Fibroblast of lung (primary cell): ENCODE measurements at regions not wholly inside any gene's neighbourhood (a gene's known extent, or its start where the extent isn't known, plus 50 kb on each side); places are given as distances from the start of the nearest gene placed in this dataset.

Experiments
- DNase-seq, 2 donors: peaks; one replicate each; pipeline versions ENCODE4 v3.0.0 to v3.0.0-alpha.2; 2010; ENCODE audit warnings: low read depth in 2 of 2
- H2AFZ ChIP-seq: 2 replicates; pipeline ENCODE4 v1.5.1; 2012; ENCODE audit warnings: low read length, control low read depth, inconsistent platforms
- H3K27ac ChIP-seq: 2 replicates; pipeline ENCODE4 v1.5.1; 2011; ENCODE audit warnings: low read length, control low read depth; ENCODE audit not compliant: insufficient read depth
- H3K27me3 ChIP-seq: 2 replicates; pipeline ENCODE4 v1.5.1; 2011; ENCODE audit warnings: mild to moderate bottlenecking, low read length; ENCODE audit not compliant: control insufficient read depth, insufficient read depth
- H3K36me3 ChIP-seq: 2 replicates; pipeline ENCODE4 v1.5.1; 2011; ENCODE audit warnings: low read length; ENCODE audit not compliant: control insufficient read depth, insufficient read depth
- H3K4me1 ChIP-seq: 2 replicates; pipeline ENCODE4 v1.5.1; 2011; ENCODE audit warnings: low read length; ENCODE audit not compliant: control insufficient read depth, insufficient read depth; ENCODE audit errors: extremely low read depth
- H3K4me2 ChIP-seq: 2 replicates; pipeline ENCODE4 v1.5.1; 2011; ENCODE audit warnings: low read length, control low read depth; ENCODE audit not compliant: insufficient read depth; ENCODE audit errors: extremely low read depth
- H3K4me3 ChIP-seq, 4 experiments: fragments of 200-600 bp in 1 of 4; sonication (generic) in 1 of 4; replicated peaks in 1 of 4; 2 replicates each; pipeline ENCODE4 v1.5.1; 2011 to 2016; ENCODE audit warnings: low read length in 4 of 4, low read depth in 3 of 4, mild to moderate bottlenecking in 3 of 4, control low read depth in 2 of 4, inconsistent platforms in 1 of 4, mixed read lengths in 1 of 4; ENCODE audit not compliant: insufficient read depth in 1 of 4; ENCODE audit errors: control extremely low read depth in 1 of 4
- H3K79me2 ChIP-seq: 2 replicates; pipeline ENCODE4 v1.5.1; 2012; ENCODE audit warnings: mild to moderate bottlenecking, low read length, inconsistent platforms; ENCODE audit not compliant: control insufficient read depth, insufficient read depth
- H3K9ac ChIP-seq: 2 replicates; pipeline ENCODE4 v1.5.1; 2011; ENCODE audit warnings: mild to moderate bottlenecking, low read length, control low read depth; ENCODE audit not compliant: insufficient read depth
- H3K9me3 ChIP-seq: 2 replicates; pipeline ENCODE4 v1.5.1; 2012; ENCODE audit warnings: low read depth, low read length; ENCODE audit not compliant: control insufficient read depth, insufficient read depth
- H4K20me1 ChIP-seq: 2 replicates; pipeline ENCODE4 v1.5.1; 2011; ENCODE audit warnings: low read length; ENCODE audit not compliant: control insufficient read depth, insufficient read depth; ENCODE audit errors: extremely low read depth
- EZH2 ChIP-seq: IDR thresholded peaks from 2 replicates; pipeline ENCODE4 v1.5.1; 2012; ENCODE audit warnings: low read length, control low read depth, mild to moderate bottlenecking; ENCODE audit errors: missing control alignments
- TF ChIP-seq, protein P1 (sequence below), 2 donors: IDR thresholded peaks in 1 of 2; conservative IDR thresholded peaks in 1 of 2; 1 replicate in 1 of 2; 2 replicates in 1 of 2; pipeline ENCODE4 v1.5.1; 2011 to 2012; ENCODE audit warnings: low read length in 2 of 2, control low read depth in 1 of 2, inconsistent platforms in 1 of 2, low read depth in 1 of 2, mild to moderate bottlenecking in 1 of 2

DNA sequence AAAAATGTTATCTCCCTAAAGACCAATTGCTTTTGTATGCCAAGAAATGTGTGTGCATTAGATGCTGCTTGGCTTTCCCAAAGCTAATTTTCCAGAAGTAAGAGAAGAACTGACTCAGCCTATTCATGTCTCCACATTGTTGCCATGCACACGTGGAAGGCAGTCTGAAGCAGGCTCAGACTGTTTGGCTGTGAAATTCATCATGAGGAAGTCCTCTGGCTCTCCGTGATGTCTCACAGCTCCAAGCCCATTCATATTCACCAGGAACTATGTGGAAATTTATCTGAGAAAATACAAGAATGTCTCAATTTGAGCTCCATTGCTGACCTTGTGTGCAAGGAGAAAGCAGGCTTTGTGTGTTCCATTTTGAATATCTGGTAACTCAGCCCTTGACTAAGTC, 1022.2 kb upstream of the GJE1 start:
- H3K9ac ChIP-seq = no peak overlapping the region
- H3K9me3 ChIP-seq = no peaks in the 10 kb centered on the region
- no peaks in the 10 kb centered on the region for H4K20me1 ChIP-seq
- peak overlapping the region; percentile 55 for H2AFZ ChIP-seq
- no peaks in the 10 kb centered on the region for H3K4me1 ChIP-seq
- H3K79me2 ChIP-seq = no peaks in the 10 kb centered on the region
- no peaks in the 10 kb centered on the region for H3K36me3 ChIP-seq
- no peak overlapping the region for H3K4me3 ChIP-seq
- peak in 1 of 2 donors; percentile 84 for DNase-seq
- H3K27me3 ChIP-seq = no peaks in the 10 kb centered on the region
- no peak overlapping the region for H3K27ac ChIP-seq
- TF ChIP-seq EZH2 = no peak
- TF ChIP-seq, protein P1, sequence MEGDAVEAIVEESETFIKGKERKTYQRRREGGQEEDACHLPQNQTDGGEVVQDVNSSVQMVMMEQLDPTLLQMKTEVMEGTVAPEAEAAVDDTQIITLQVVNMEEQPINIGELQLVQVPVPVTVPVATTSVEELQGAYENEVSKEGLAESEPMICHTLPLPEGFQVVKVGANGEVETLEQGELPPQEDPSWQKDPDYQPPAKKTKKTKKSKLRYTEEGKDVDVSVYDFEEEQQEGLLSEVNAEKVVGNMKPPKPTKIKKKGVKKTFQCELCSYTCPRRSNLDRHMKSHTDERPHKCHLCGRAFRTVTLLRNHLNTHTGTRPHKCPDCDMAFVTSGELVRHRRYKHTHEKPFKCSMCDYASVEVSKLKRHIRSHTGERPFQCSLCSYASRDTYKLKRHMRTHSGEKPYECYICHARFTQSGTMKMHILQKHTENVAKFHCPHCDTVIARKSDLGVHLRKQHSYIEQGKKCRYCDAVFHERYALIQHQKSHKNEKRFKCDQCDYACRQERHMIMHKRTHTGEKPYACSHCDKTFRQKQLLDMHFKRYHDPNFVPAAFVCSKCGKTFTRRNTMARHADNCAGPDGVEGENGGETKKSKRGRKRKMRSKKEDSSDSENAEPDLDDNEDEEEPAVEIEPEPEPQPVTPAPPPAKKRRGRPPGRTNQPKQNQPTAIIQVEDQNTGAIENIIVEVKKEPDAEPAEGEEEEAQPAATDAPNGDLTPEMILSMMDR (conservative IDR thresholded peaks at IDR 0.05 in 1 of 2, IDR thresholded peaks at IDR 0.05 in 1 of 2; ENCODE audit: low read depth in 1 of 2, low read length in 2 of 2) = no peak
- H3K4me2 ChIP-seq = no peak overlapping the region

DNA sequence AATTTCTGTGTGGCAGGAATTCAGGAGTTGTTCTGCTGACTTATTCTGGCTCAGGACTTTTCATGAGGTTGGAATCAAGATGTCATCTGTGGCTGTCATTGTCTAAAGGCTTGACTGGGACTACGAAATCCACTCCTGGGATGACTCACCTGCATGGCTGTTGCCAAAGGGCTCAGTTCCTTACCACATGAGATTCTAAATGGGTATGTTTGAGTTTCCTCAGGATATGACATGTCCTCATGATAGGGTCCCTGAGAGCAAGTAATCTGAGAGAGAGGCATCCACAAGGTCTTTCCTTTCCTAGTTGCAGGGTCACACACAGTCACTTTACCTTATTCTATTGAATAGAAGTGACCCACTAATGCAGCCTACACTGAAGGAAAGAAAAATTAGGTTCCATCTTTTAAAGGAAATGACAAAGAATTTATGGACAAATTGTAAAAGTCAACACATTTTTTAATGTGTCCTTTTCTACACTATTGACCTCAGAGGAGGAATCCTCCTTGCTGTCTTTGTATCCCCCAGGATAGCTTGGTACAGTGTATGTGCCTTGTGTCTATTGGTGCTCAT, 1025.0 kb upstream of the GJE1 start:
- no peaks in the 10 kb centered on the region for H3K9me3 ChIP-seq
- H3K4me1 ChIP-seq = no peaks in the 10 kb centered on the region
- no peaks in the 10 kb centered on the region for H3K79me2 ChIP-seq
- TF ChIP-seq EZH2 = no peak
- TF ChIP-seq, protein P1 (conservative IDR thresholded peaks at IDR 0.05 in 1 of 2, IDR thresholded peaks at IDR 0.05 in 1 of 2; ENCODE audit: low read depth in 1 of 2, low read length in 2 of 2) = no peak
- no peaks in the 10 kb centered on the region for H3K27me3 ChIP-seq
- H3K27ac ChIP-seq = no peak overlapping the region
- DNase-seq = peak in 1 of 2 donors; percentile 76
- H3K9ac ChIP-seq = no peak overlapping the region
- H3K36me3 ChIP-seq = no peaks in the 10 kb centered on the region
- H3K4me2 ChIP-seq = no peak overlapping the region
- no peaks in the 10 kb centered on the region for H4K20me1 ChIP-seq
- H3K4me3 ChIP-seq = no peak overlapping the region
- peak overlapping the region; percentile 45 for H2AFZ ChIP-seq

DNA sequence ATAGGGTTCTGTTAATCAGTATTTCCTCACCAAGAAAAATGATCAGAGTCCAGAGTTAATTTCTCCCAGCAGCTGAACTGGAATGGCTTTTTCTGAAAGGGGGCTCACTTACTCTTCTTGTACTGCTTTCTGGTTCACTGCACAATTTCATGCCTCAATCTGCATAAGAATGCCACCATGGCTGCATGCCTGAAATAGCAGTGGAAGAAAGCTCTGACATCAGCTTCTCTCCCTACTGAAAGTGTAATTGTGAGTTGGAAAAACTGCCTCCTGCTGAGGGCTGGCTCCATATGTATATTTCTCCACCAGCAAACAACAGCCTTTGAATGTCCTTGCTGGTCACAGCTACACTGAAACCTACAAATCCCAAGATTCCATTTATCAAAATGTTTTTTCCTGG, 1027.2 kb upstream of the GJE1 start:
- Histone ChIP-seq H2AFZ (peak overlapping the region; percentile 3), H3K27ac (no peak overlapping the region), H3K9ac (no peak overlapping the region), H3K9me3 (no peaks in the 10 kb centered on the region), H3K27me3 (no peaks in the 10 kb centered on the region), H3K79me2 (no peaks in the 10 kb centered on the region), H3K4me1 (no peaks in the 10 kb centered on the region), H3K4me3 (no peak overlapping the region), H3K4me2 (no peak overlapping the region), H3K36me3 (no peaks in the 10 kb centered on the region), H4K20me1 (no peaks in the 10 kb centered on the region)
- TF ChIP-seq, protein P1 (conservative IDR thresholded peaks at IDR 0.05 in 1 of 2, IDR thresholded peaks at IDR 0.05 in 1 of 2; ENCODE audit: low read depth in 1 of 2, low read length in 2 of 2) = no peak
- TF ChIP-seq EZH2 = no peak
- DNase-seq = peak; percentile 12 to 96
